ENCODE measurements at regions not wholly inside any gene's neighbourhood (a gene's known extent, or its start where the extent isn't known, plus 50 kb on each side); places are given as distances from the start of the nearest gene placed in this dataset.

DNA sequence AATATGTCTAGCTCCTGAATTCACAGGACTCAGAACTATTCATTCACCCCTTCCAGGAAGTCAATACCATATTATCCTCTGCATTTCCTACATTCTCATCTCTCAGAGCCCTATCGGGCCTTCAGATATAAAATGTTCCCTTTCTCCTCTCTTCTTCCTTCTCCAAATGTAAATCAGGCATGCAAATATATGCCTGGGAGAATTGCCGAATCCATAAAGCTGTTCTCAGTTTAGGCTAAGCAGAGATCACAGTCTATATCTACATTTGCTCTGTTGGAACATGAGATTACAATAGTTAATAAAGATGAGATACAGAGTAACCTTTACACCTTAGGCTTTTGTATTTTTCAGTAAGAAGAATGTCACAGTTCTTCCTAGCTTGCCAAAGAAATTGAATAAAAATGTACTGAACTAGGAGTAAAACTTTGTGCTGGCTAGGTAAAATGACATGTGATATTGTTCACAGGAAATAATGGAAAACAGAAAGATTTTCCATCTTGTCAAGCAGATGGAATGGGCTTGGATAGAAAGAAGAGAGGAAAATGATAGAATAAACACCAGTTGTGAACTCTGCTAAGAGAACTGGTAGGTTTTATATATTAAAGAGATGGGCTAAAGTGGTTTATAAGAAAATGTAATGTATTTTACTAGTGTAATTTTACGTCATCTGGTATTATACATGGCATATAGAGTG is 161.5 kb downstream of the NRIP1 start:
- TF ChIP-seq POLR2AphosphoS5 (IDR thresholded peaks at IDR 0.05) (no peak), EP300 (IDR thresholded peaks at IDR 0.05) (no peak), POLR2A (IDR thresholded peaks at IDR 0.05) (no peak)
- TF ChIP-seq, protein P1, sequence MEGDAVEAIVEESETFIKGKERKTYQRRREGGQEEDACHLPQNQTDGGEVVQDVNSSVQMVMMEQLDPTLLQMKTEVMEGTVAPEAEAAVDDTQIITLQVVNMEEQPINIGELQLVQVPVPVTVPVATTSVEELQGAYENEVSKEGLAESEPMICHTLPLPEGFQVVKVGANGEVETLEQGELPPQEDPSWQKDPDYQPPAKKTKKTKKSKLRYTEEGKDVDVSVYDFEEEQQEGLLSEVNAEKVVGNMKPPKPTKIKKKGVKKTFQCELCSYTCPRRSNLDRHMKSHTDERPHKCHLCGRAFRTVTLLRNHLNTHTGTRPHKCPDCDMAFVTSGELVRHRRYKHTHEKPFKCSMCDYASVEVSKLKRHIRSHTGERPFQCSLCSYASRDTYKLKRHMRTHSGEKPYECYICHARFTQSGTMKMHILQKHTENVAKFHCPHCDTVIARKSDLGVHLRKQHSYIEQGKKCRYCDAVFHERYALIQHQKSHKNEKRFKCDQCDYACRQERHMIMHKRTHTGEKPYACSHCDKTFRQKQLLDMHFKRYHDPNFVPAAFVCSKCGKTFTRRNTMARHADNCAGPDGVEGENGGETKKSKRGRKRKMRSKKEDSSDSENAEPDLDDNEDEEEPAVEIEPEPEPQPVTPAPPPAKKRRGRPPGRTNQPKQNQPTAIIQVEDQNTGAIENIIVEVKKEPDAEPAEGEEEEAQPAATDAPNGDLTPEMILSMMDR (IDR thresholded peaks at IDR 0.05): no peak
- intact Hi-C loops (cut with DNase I; ENCODE audit: low total_unique reads): no loop called here

GRCh38 chr21:14901482-14901958 is 163.3 kb downstream of the NRIP1 start:
- no peaks in the 10 kb centered on the region for H3K4me1 ChIP-seq
- no peak overlapping the region for H3K4me3 ChIP-seq
- intact Hi-C loops (cut with DNase I; ENCODE audit: low total_unique reads): no loop called here
- DNase-seq: no peak
- no peaks in the 10 kb centered on the region for H3K9me3 ChIP-seq
- no peaks in the 10 kb centered on the region for H3K27me3 ChIP-seq
- TF ChIP-seq, protein P1 (IDR thresholded peaks at IDR 0.05): no peak
- TF ChIP-seq POLR2A (IDR thresholded peaks at IDR 0.05): no peak
- TF ChIP-seq POLR2AphosphoS5 (IDR thresholded peaks at IDR 0.05): no peak
- TF ChIP-seq EP300 (IDR thresholded peaks at IDR 0.05): no peak
- WGBS, 5 donors: 84 to 92% (median 88%) methylated on average over 3 of the region's 3 CpGs
- H3K36me3 ChIP-seq: no peaks in the 10 kb centered on the region
- no peak overlapping the region for H3K27ac ChIP-seq

More for the DNA sequence above, 161.5 kb downstream of the NRIP1 start:
- 53 to 86% (median 69%) methylated on average over 3 of the region's 3 CpGs for WGBS, 5 donors
- no peak overlapping the region for H3K27ac ChIP-seq
- no peak for DNase-seq
- H3K36me3 ChIP-seq: no peaks in the 10 kb centered on the region
- no peak overlapping the region for H3K4me3 ChIP-seq
- H3K4me1 ChIP-seq: no peaks in the 10 kb centered on the region
- H3K9me3 ChIP-seq: no peaks in the 10 kb centered on the region
- no peaks in the 10 kb centered on the region for H3K27me3 ChIP-seq

GRCh38 chr21:14900611-14901010 is 164.2 kb downstream of the NRIP1 start:
- TF ChIP-seq POLR2A (IDR thresholded peaks at IDR 0.05): no peak
- no peak for TF ChIP-seq EP300 (IDR thresholded peaks at IDR 0.05)
- TF ChIP-seq POLR2AphosphoS5 (IDR thresholded peaks at IDR 0.05): no peak
- TF ChIP-seq, protein P1 (IDR thresholded peaks at IDR 0.05): no peak
- Histone ChIP-seq H3K27me3 (no peaks in the 10 kb centered on the region), H3K4me3 (no peak overlapping the region)

DNA sequence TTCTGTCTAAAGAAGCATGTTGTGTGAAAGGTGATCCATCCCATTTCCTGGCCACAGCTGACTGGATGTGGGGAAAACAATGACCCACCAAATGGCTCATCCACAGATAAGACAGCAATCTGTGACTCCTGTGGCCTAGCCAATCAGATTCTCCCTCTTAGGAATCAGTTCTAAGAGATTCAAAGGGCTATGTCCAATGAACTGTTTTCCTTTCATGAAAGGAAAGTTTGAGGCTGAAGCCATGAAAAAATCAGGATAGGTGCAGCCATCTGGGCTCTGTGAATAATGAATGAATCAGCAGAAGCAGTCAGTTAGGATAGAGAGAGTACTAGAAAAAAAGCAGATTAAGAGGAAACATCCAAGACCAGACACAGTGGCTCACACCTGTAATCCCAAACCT is 164.7 kb downstream of the NRIP1 start:
- intact Hi-C loops (cut with DNase I; ENCODE audit: low total_unique reads): no loop called here
- Histone ChIP-seq H3K9me3 (no peaks in the 10 kb centered on the region), H3K27me3 (no peaks in the 10 kb centered on the region), H3K4me3 (no peak overlapping the region), H3K36me3 (no peaks in the 10 kb centered on the region), H3K4me1 (no peaks in the 10 kb centered on the region), H3K27ac (no peak overlapping the region)
- TF ChIP-seq POLR2A (IDR thresholded peaks at IDR 0.05) (no peak), POLR2AphosphoS5 (IDR thresholded peaks at IDR 0.05) (no peak), EP300 (IDR thresholded peaks at IDR 0.05) (no peak)
- TF ChIP-seq, protein P1 (IDR thresholded peaks at IDR 0.05): no peak
- no peak for DNase-seq

More at GRCh38 chr21:14900611-14901010, 164.2 kb downstream of the NRIP1 start:
- H3K27ac ChIP-seq: no peak overlapping the region
- intact Hi-C loops (cut with DNase I; ENCODE audit: low total_unique reads): no loop called here
- no peaks in the 10 kb centered on the region for H3K36me3 ChIP-seq
- no peaks in the 10 kb centered on the region for H3K9me3 ChIP-seq
- DNase-seq: no peak
- H3K4me1 ChIP-seq: no peaks in the 10 kb centered on the region
- WGBS, 5 donors: 68 to 91% (median 74%) methylated on average over 1 of the region's 1 CpG
